Endodermal cell (in vitro differentiated cells): ENCODE measurements at regions not wholly inside any gene's neighbourhood (a gene's known extent, or its start where the extent isn't known, plus 50 kb on each side); places are given as distances from the start of the nearest gene placed in this dataset.

Experiments
- DNase-seq: peaks from one replicate; pipeline ENCODE4 v3.0.0-alpha.2; 2017
- H3K27ac ChIP-seq: 2 replicates; pipeline ENCODE4 v1.5.1; 2013; ENCODE audit warnings: mild to moderate bottlenecking, low read depth, low read length, moderate library complexity
- H3K27me3 ChIP-seq: 2 replicates; pipeline ENCODE4 v1.6.1; 2013; ENCODE audit warnings: mild to moderate bottlenecking, low read length, moderate library complexity; ENCODE audit not compliant: insufficient read depth, control insufficient read depth, poor library complexity, severe bottlenecking
- H3K36me3 ChIP-seq: 2 replicates; pipeline ENCODE4 v1.7.0; 2013; ENCODE audit warnings: mild to moderate bottlenecking, low read length, moderate library complexity; ENCODE audit not compliant: control insufficient read depth, insufficient read depth
- H3K4me1 ChIP-seq: one replicate; pipeline ENCODE4 v1.7.0; 2013; ENCODE audit warnings: low read length; ENCODE audit not compliant: control insufficient read depth, insufficient read depth
- H3K4me3 ChIP-seq: 2 replicates; pipeline ENCODE4 v1.5.1; 2013; ENCODE audit warnings: mild to moderate bottlenecking, low read length, moderate library complexity
- H3K9ac ChIP-seq: 2 replicates; pipeline ENCODE4 v1.6.1; 2013; ENCODE audit warnings: mild to moderate bottlenecking, low read length, moderate library complexity; ENCODE audit not compliant: poor library complexity, severe bottlenecking; ENCODE audit errors: extremely low read depth
- H3K9me3 ChIP-seq: 2 replicates; pipeline ENCODE4 v1.6.1; 2013; ENCODE audit warnings: mild to moderate bottlenecking, low read length, moderate library complexity; ENCODE audit not compliant: control insufficient read depth
- H3K27ac Mint-ChIP-seq: 2 replicates; pipeline ENCODE4 v1.8.0; 2020; ENCODE audit warnings: mixed read lengths
- H3K27me3 Mint-ChIP-seq: 2 replicates; pipeline ENCODE4 v1.8.0; 2021; ENCODE audit warnings: mild to moderate bottlenecking, mixed read lengths; ENCODE audit not compliant: insufficient read depth
- H3K36me3 Mint-ChIP-seq: 2 replicates; pipeline ENCODE4 v1.8.0; 2020; ENCODE audit warnings: low read depth, mixed read lengths
- H3K4me1 Mint-ChIP-seq: 2 replicates; pipeline ENCODE4 v1.8.0; 2020; ENCODE audit warnings: mixed read lengths
- H3K4me3 Mint-ChIP-seq: 2 replicates; pipeline ENCODE4 v1.8.0; 2020; ENCODE audit warnings: mild to moderate bottlenecking, moderate library complexity, mixed read lengths
- H3K9me3 Mint-ChIP-seq: 2 replicates; pipeline ENCODE4 v1.8.0; 2020; ENCODE audit warnings: mild to moderate bottlenecking, mixed read lengths
- WGBS, 2 experiments: methylation state at CpG; one replicate each; pipeline versions ENCODE4 v1.1.5 to v1.1.7; 2013; ENCODE audit warnings: missing lambda C conversion rate in 2 of 2, mixed read lengths in 1 of 2; ENCODE audit not compliant: insufficient coverage in 1 of 2, insufficient read length in 1 of 2; 5-methylcytosine and 5-hydroxymethylcytosine counted together
- TF ChIP-seq, protein P1 (sequence below): fragments of 200-600 bp; sonication (generic); conservative IDR thresholded peaks from 2 replicates; pipeline ENCODE4 v1.5.0; 2021; ENCODE audit warnings: antibody characterized with exemption, mild to moderate bottlenecking

DNA sequence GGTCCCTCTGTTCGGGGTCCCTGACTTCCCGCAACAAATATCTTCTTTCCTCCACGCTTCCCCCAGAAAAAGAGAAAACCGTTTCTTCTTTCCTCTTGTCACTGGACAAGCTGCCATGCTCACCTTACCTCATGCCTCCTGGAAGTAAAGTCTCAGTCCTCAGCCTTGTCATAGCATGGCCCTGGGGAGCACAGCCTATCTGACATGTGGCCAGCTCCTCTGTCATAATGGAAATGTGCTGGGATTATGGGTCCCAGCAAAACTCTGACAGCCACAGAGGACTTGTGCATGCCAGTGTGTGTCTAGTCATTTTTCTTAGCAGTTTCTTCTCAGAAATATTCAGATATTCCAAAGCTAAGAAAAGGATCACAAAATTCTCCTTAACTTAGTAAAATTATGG lies 122.4 kb downstream of the AASDH start:
- H3K4me3 ChIP-seq = no peak overlapping the region
- no peaks in the 10 kb centered on the region for H3K36me3 ChIP-seq
- 90 to 98% methylated on average over 2 to 4 of the region's 4 CpGs for WGBS, 2 experiments
- no peak for DNase-seq
- H3K9ac ChIP-seq = no peak overlapping the region
- Mint-ChIP-seq H3K4me3 (no peak overlapping the region), H3K27me3 (no peaks in the 10 kb centered on the region), H3K27ac (no peak overlapping the region), H3K9me3 (peaks cover 6% of the 10 kb centered on the region), H3K4me1 (peaks cover 6% of the 10 kb centered on the region), H3K36me3 (peaks cover 14% of the 10 kb centered on the region)
- peaks cover 5% of the 10 kb centered on the region for H3K9me3 ChIP-seq
- no peaks in the 10 kb centered on the region for H3K27me3 ChIP-seq
- TF ChIP-seq, protein P1, sequence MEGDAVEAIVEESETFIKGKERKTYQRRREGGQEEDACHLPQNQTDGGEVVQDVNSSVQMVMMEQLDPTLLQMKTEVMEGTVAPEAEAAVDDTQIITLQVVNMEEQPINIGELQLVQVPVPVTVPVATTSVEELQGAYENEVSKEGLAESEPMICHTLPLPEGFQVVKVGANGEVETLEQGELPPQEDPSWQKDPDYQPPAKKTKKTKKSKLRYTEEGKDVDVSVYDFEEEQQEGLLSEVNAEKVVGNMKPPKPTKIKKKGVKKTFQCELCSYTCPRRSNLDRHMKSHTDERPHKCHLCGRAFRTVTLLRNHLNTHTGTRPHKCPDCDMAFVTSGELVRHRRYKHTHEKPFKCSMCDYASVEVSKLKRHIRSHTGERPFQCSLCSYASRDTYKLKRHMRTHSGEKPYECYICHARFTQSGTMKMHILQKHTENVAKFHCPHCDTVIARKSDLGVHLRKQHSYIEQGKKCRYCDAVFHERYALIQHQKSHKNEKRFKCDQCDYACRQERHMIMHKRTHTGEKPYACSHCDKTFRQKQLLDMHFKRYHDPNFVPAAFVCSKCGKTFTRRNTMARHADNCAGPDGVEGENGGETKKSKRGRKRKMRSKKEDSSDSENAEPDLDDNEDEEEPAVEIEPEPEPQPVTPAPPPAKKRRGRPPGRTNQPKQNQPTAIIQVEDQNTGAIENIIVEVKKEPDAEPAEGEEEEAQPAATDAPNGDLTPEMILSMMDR = no peak
- H3K4me1 ChIP-seq = no peaks in the 10 kb centered on the region
- no peak overlapping the region for H3K27ac ChIP-seq

DNA sequence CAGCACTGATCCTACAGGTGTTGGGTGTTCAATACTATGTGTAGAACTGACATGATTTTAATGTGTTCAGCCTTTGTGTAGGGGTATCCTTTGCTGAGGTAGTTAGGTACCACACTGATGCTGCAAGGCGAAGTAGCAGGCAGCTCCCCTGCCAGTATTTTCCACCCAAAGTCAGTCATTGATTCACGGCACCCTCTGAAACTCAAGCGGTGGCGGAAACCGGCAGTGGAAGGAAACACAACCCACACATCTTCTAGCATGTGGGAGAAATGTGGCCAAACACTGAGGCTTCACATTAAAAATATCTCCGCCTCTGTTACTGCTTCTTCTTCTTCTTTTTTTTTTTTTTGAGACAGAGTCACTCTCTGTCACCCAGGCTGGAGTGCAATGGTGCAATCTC lies 126.3 kb downstream of the AASDH start:
- WGBS, 2 experiments = 85 to 96% methylated on average over 2 to 6 of the region's 6 CpGs

DNA sequence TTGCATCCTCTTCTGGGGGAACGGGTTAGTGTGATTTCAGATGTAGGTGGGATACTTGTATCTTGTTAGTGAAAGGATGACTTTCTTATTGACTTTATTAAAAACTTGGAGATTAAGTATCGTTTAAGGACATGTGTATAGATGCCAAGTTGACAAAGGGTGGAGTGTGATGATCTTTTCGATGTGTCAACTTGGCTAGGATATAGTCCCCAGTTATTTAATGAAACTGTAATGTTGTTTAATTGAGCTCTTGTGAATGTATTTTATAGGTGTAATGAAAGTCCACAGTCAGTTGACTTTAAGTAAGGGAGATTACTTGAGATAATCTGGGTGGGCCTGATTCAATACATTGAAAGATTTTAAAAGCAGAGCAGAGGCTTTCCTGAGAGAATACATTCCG lies 127.0 kb downstream of the AASDH start:
- peaks cover 9% of the 10 kb centered on the region for H3K4me1 ChIP-seq
- H3K27ac Mint-ChIP-seq = no peak overlapping the region
- peaks cover 22% of the 10 kb centered on the region for H3K9me3 Mint-ChIP-seq
- H3K4me3 ChIP-seq = no peak overlapping the region
- peaks cover 18% of the 10 kb centered on the region for H3K9me3 ChIP-seq
- H3K36me3 ChIP-seq = no peaks in the 10 kb centered on the region
- TF ChIP-seq, protein P1 = no peak
- H3K27me3 ChIP-seq = no peaks in the 10 kb centered on the region
- H3K9ac ChIP-seq = no peak overlapping the region
- H3K27ac ChIP-seq = no peak overlapping the region
- no peaks in the 10 kb centered on the region for H3K27me3 Mint-ChIP-seq
- WGBS, 2 experiments = 91 to 95% methylated on average over 4 of the region's 4 CpGs
- H3K36me3 Mint-ChIP-seq = peaks cover 20% of the 10 kb centered on the region
- no peak for DNase-seq
- peaks cover 26% of the 10 kb centered on the region for H3K4me1 Mint-ChIP-seq
- H3K4me3 Mint-ChIP-seq = no peak overlapping the region

More for the DNA sequence above, 126.3 kb downstream of the AASDH start:
- Mint-ChIP-seq H3K4me3 (no peak overlapping the region), H3K27ac (no peak overlapping the region), H3K27me3 (no peaks in the 10 kb centered on the region), H3K9me3 (peaks cover 20% of the 10 kb centered on the region), H3K36me3 (peaks cover 19% of the 10 kb centered on the region), H3K4me1 (peaks cover 26% of the 10 kb centered on the region)
- TF ChIP-seq, protein P1 = no peak
- Histone ChIP-seq H3K9me3 (peaks cover 14% of the 10 kb centered on the region), H3K27ac (no peak overlapping the region), H3K9ac (no peak overlapping the region), H3K4me1 (peaks cover 9% of the 10 kb centered on the region), H3K27me3 (no peaks in the 10 kb centered on the region), H3K36me3 (no peaks in the 10 kb centered on the region), H3K4me3 (no peak overlapping the region)
- no peak for DNase-seq
